GM23338 (cell line): ENCODE measurements at regions not wholly inside any gene's neighbourhood (a gene's known extent, or its start where the extent isn't known, plus 50 kb on each side); places are given as distances from the start of the nearest gene placed in this dataset.

ENCODE experiments used
- ATAC-seq: fragments of 200-7000 bp; cut with Tn5 transposase; 3 replicates; pipeline ENCODE4 v1.9.1; 2020
- DNase-seq: peaks from one replicate; pipeline ENCODE4 v3.0.0-alpha.2; 2015; ENCODE audit warnings: low spot score
- H2AFZ ChIP-seq: fragments of 200-600 bp; sonication (generic); 2 replicates; pipeline ENCODE4 v1.8.0; 2016; ENCODE audit warnings: antibody characterized with exemption, mild to moderate bottlenecking, moderate library complexity
- H3F3A ChIP-seq: fragments of 200-600 bp; sonication (generic); replicated peaks from 2 replicates; pipeline ENCODE4 v1.8.0; 2017; ENCODE audit warnings: antibody characterized with exemption, mixed run types, low read depth
- H3K27ac ChIP-seq: fragments of 200-600 bp; sonication (generic); 2 replicates; pipeline ENCODE4 v1.6.1; 2016; ENCODE audit warnings: low read depth
- H3K27me3 ChIP-seq: fragments of 200-600 bp; sonication (generic); 2 replicates; pipeline ENCODE4 v1.8.0; 2016; ENCODE audit warnings: mild to moderate bottlenecking, mixed run types, moderate library complexity; ENCODE audit not compliant: insufficient read depth
- H3K36me3 ChIP-seq: fragments of 200-600 bp; sonication (generic); 2 replicates; pipeline ENCODE4 v1.8.0; 2016; ENCODE audit warnings: mild to moderate bottlenecking; ENCODE audit not compliant: insufficient read depth
- H3K4me1 ChIP-seq: fragments of 200-600 bp; sonication (generic); 2 replicates; pipeline ENCODE4 v1.8.0; 2016; ENCODE audit warnings: mild to moderate bottlenecking, moderate library complexity; ENCODE audit not compliant: insufficient read depth
- H3K4me2 ChIP-seq: fragments of 200-600 bp; sonication (generic); 2 replicates; pipeline ENCODE4 v1.7.1; 2017; ENCODE audit warnings: mixed run types
- H3K4me3 ChIP-seq: fragments of 200-600 bp; sonication (generic); 2 replicates; pipeline ENCODE4 v1.6.1; 2016; ENCODE audit warnings: mixed run types
- H3K79me2 ChIP-seq: fragments of 200-600 bp; sonication (generic); replicated peaks from 2 replicates; pipeline ENCODE4 v1.8.0; 2017; ENCODE audit warnings: mild to moderate bottlenecking; ENCODE audit not compliant: insufficient read depth
- H3K9me2 ChIP-seq: fragments of 200-600 bp; sonication (generic); 2 replicates; pipeline ENCODE4 v1.8.0; 2017; ENCODE audit not compliant: insufficient read depth
- H4K20me1 ChIP-seq: fragments of 200-600 bp; sonication (generic); replicated peaks from 2 replicates; pipeline ENCODE4 v1.8.0; 2017; ENCODE audit warnings: mild to moderate bottlenecking; ENCODE audit not compliant: insufficient read depth
- H3K27ac Mint-ChIP-seq: 2 replicates; pipeline ENCODE4 v1.8.0; 2020; ENCODE audit warnings: inconsistent platforms, mild to moderate bottlenecking, moderate library complexity, mixed read lengths
- H3K27me3 Mint-ChIP-seq: 3 replicates; pipeline ENCODE4 v1.8.0; 2022; ENCODE audit warnings: low read depth, mild to moderate bottlenecking, moderate library complexity, mixed read lengths, inconsistent platforms; ENCODE audit not compliant: insufficient read depth, poor library complexity
- H3K36me3 Mint-ChIP-seq: 3 replicates; pipeline ENCODE4 v1.8.0; 2021; ENCODE audit warnings: low read depth, mild to moderate bottlenecking, inconsistent platforms, moderate library complexity, mixed read lengths
- H3K4me1 Mint-ChIP-seq: 3 replicates; pipeline ENCODE4 v1.8.0; 2020; ENCODE audit warnings: mild to moderate bottlenecking, inconsistent platforms, mixed read lengths
- H3K4me3 Mint-ChIP-seq: 3 replicates; pipeline ENCODE4 v1.8.0; 2021; ENCODE audit warnings: moderate library complexity, mild to moderate bottlenecking, inconsistent platforms, mixed read lengths
- H3K9me3 Mint-ChIP-seq: 3 replicates; pipeline ENCODE4 v1.8.0; 2020; ENCODE audit warnings: moderate library complexity, mild to moderate bottlenecking, inconsistent platforms, mixed read lengths
- CREB1 ChIP-seq: fragments of 250-450 bp; sonication (Bioruptor Pico); IDR thresholded peaks from 2 replicates; pipeline ENCODE4 v1.5.0; 2020; ENCODE audit warnings: low read depth, mild to moderate bottlenecking, moderate library complexity
- NANOG ChIP-seq: IDR thresholded peaks from 2 replicates; pipeline ENCODE4 v1.6.1; 2016; ENCODE audit warnings: antibody characterized with exemption, borderline replicate concordance
- POLR2AphosphoS5 ChIP-seq: IDR thresholded peaks from 2 replicates; pipeline ENCODE4 v1.6.1; 2016; ENCODE audit warnings: antibody characterized with exemption, low read depth
- TF ChIP-seq, protein P1 (sequence below): fragments of 250-450 bp; sonication (Bioruptor Pico); IDR thresholded peaks from 2 replicates; pipeline ENCODE4 v1.5.0; 2020; ENCODE audit warnings: mild to moderate bottlenecking, moderate library complexity
- TF ChIP-seq, protein P2 (sequence below), 2 experiments: fragments of 200-600 bp in 1 of 2; sonication (generic) in 1 of 2; conservative IDR thresholded peaks; 2 replicates each; pipeline versions ENCODE4 v1.5.1 to v1.6.1; 2016 to 2017; ENCODE audit warnings: antibody characterized with exemption in 2 of 2, low read depth in 2 of 2, mild to moderate bottlenecking in 2 of 2, moderate library complexity in 1 of 2

DNA sequence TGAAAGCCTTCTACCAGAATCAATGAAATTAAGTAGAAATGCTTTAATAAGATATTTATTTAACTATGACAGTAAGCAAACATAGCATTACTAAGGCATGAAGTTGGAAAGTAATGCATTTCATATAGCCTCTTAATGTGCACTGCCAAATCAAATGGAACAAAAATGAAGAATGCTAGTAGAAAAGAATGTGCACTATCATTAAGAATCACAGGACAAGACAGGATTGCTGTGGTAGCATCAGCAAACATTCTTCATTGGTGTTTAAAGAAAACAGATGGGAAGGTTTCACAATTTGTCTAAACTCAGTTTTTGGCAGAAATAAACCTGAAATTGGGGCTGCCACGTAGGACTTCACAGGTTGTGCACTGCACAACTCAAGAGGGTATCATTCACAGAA is 168.9 kb downstream of the CNTN3 start (continued):
- TF ChIP-seq, protein P1, sequence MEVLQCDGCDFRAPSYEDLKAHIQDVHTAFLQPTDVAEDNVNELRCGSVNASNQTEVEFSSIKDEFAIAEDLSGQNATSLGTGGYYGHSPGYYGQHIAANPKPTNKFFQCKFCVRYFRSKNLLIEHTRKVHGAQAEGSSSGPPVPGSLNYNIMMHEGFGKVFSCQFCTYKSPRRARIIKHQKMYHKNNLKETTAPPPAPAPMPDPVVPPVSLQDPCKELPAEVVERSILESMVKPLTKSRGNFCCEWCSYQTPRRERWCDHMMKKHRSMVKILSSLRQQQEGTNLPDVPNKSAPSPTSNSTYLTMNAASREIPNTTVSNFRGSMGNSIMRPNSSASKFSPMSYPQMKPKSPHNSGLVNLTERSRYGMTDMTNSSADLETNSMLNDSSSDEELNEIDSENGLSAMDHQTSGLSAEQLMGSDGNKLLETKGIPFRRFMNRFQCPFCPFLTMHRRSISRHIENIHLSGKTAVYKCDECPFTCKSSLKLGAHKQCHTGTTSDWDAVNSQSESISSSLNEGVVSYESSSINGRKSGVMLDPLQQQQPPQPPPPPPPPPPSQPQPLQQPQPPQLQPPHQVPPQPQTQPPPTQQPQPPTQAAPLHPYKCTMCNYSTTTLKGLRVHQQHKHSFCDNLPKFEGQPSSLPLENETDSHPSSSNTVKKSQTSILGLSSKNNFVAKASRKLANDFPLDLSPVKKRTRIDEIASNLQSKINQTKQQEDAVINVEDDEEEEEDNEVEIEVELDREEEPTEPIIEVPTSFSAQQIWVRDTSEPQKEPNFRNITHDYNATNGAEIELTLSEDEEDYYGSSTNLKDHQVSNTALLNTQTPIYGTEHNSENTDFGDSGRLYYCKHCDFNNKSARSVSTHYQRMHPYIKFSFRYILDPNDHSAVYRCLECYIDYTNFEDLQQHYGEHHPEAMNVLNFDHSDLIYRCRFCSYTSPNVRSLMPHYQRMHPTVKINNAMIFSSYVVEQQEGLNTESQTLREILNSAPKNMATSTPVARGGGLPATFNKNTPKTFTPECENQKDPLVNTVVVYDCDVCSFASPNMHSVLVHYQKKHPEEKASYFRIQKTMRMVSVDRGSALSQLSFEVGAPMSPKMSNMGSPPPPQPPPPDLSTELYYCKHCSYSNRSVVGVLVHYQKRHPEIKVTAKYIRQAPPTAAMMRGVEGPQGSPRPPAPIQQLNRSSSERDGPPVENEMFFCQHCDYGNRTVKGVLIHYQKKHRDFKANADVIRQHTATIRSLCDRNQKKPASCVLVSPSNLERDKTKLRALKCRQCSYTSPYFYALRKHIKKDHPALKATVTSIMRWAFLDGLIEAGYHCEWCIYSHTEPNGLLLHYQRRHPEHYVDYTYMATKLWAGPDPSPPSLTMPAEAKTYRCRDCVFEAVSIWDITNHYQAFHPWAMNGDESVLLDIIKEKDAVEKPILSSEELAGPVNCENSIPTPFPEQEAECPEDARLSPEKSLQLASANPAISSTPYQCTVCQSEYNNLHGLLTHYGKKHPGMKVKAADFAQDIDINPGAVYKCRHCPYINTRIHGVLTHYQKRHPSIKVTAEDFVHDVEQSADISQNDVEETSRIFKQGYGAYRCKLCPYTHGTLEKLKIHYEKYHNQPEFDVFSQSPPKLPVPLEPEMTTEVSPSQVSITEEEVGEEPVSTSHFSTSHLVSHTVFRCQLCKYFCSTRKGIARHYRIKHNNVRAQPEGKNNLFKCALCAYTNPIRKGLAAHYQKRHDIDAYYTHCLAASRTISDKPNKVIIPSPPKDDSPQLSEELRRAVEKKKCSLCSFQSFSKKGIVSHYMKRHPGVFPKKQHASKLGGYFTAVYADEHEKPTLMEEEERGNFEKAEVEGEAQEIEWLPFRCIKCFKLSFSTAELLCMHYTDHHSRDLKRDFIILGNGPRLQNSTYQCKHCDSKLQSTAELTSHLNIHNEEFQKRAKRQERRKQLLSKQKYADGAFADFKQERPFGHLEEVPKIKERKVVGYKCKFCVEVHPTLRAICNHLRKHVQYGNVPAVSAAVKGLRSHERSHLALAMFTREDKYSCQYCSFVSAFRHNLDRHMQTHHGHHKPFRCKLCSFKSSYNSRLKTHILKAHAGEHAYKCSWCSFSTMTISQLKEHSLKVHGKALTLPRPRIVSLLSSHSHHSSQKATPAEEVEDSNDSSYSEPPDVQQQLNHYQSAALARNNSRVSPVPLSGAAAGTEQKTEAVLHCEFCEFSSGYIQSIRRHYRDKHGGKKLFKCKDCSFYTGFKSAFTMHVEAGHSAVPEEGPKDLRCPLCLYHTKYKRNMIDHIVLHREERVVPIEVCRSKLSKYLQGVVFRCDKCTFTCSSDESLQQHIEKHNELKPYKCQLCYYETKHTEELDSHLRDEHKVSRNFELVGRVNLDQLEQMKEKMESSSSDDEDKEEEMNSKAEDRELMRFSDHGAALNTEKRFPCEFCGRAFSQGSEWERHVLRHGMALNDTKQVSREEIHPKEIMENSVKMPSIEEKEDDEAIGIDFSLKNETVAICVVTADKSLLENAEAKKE (CRISPR knock-in tag) = no peak
- TF ChIP-seq, protein P2, sequence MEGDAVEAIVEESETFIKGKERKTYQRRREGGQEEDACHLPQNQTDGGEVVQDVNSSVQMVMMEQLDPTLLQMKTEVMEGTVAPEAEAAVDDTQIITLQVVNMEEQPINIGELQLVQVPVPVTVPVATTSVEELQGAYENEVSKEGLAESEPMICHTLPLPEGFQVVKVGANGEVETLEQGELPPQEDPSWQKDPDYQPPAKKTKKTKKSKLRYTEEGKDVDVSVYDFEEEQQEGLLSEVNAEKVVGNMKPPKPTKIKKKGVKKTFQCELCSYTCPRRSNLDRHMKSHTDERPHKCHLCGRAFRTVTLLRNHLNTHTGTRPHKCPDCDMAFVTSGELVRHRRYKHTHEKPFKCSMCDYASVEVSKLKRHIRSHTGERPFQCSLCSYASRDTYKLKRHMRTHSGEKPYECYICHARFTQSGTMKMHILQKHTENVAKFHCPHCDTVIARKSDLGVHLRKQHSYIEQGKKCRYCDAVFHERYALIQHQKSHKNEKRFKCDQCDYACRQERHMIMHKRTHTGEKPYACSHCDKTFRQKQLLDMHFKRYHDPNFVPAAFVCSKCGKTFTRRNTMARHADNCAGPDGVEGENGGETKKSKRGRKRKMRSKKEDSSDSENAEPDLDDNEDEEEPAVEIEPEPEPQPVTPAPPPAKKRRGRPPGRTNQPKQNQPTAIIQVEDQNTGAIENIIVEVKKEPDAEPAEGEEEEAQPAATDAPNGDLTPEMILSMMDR (conservative IDR thresholded peaks at IDR 0.05; ENCODE audit: low read depth in 2 of 2) = no peak
- TF ChIP-seq CREB1 (CRISPR knock-in tag) = no peak
- no peak for TF ChIP-seq POLR2AphosphoS5

DNA sequence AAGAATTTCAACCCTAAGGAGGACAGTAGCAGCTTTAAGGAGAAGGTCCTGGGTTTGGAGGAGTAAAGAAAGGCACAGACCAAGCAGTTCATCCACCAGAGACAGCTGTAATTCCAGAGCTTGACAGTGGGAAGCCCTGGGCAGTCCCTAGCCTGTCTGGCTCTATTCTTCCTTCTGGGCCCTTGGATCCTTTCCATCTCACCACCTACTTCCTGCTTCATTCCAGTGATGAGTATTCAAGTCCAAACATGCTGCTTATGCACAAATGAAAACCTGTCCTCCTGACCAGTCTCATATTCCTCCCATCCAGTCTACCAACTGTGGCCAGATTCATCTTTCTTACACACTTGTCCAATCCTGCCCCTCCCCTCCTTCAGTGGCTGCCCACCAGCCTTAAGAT is 171.4 kb downstream of the CNTN3 start:
- H3K4me1 Mint-ChIP-seq = no peaks in the 10 kb centered on the region
- ATAC-seq = no peak
- TF ChIP-seq, protein P1 (CRISPR knock-in tag) = no peak
- no peak for TF ChIP-seq NANOG
- TF ChIP-seq CREB1 (CRISPR knock-in tag) = no peak

More for the DNA sequence above, 171.4 kb downstream of the CNTN3 start:
- Histone ChIP-seq H3K27ac (no peak overlapping the region), H3K4me3 (no peak overlapping the region), H3K79me2 (no peaks in the 10 kb centered on the region), H3K9me2 (no peaks in the 10 kb centered on the region), H3K4me2 (no peak overlapping the region), H3F3A (no peaks in the 10 kb centered on the region), H3K4me1 (no peaks in the 10 kb centered on the region), H3K36me3 (no peaks in the 10 kb centered on the region), H2AFZ (no peak overlapping the region), H4K20me1 (no peaks in the 10 kb centered on the region), H3K27me3 (no peaks in the 10 kb centered on the region)
- no peak overlapping the region for H3K27ac Mint-ChIP-seq
- no peaks in the 10 kb centered on the region for H3K9me3 Mint-ChIP-seq
- no peaks in the 10 kb centered on the region for H3K36me3 Mint-ChIP-seq
- H3K4me3 Mint-ChIP-seq = no peak overlapping the region
- no peaks in the 10 kb centered on the region for H3K27me3 Mint-ChIP-seq
- no peak for DNase-seq
